ENCODE measurements at regions not wholly inside any gene's neighbourhood (a gene's known extent, or its start where the extent isn't known, plus 50 kb on each side); places are given as distances from the start of the nearest gene placed in this dataset.

DNA sequence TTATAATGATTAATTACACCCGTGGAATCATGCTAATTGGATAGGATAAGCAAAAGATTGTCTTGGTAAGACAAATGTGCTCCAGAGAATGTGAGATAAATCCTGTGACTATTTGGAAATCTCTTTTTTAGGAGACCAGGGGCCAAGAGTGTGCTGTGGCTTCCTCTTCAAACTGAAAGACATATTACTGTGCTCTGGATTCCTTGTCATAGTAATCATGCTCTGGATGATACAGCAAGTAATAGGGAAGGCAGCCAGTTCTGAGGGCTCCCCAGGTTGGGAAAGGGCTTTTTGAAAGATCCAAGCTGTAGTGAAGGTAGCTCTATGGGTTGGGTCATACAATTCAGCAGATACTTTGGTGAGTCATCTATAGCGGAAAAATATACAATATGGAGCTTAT, 600.5 kb downstream of the PCDH18 start:
- TF ChIP-seq, protein P1, sequence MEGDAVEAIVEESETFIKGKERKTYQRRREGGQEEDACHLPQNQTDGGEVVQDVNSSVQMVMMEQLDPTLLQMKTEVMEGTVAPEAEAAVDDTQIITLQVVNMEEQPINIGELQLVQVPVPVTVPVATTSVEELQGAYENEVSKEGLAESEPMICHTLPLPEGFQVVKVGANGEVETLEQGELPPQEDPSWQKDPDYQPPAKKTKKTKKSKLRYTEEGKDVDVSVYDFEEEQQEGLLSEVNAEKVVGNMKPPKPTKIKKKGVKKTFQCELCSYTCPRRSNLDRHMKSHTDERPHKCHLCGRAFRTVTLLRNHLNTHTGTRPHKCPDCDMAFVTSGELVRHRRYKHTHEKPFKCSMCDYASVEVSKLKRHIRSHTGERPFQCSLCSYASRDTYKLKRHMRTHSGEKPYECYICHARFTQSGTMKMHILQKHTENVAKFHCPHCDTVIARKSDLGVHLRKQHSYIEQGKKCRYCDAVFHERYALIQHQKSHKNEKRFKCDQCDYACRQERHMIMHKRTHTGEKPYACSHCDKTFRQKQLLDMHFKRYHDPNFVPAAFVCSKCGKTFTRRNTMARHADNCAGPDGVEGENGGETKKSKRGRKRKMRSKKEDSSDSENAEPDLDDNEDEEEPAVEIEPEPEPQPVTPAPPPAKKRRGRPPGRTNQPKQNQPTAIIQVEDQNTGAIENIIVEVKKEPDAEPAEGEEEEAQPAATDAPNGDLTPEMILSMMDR (IDR thresholded peaks at IDR 0.05; ENCODE audit: insufficient read depth, low read length, poor library complexity, severe bottlenecking), result no peak
- TF ChIP-seq EZH2phosphoT487 (conservative IDR thresholded peaks at IDR 0.05; ENCODE audit: low read length), result no peak

Data from SU-DHL-6 (cell line).